ENCODE measurements at regions not wholly inside any gene's neighbourhood (a gene's known extent, or its start where the extent isn't known, plus 50 kb on each side); places are given as distances from the start of the nearest gene placed in this dataset.
"Not testable (repeated sequence)": the region's sequence is repeated elsewhere in the genome, so short reads cannot be mapped to it uniquely, and the experiment has no call there.

- H3K9me3 Mint-ChIP-seq: no peaks in the 10 kb centered on the region
- H3K36me3 Mint-ChIP-seq (ENCODE audit: low read depth): no peaks in the 10 kb centered on the region
- H3K4me1 Mint-ChIP-seq: no peaks in the 10 kb centered on the region
- DNase-seq (ENCODE audit: low read depth, low spot score): no peak
- TF ChIP-seq CTCF (conservative IDR thresholded peaks at IDR 0.05): no peak
- no peak overlapping the region for H3K27ac Mint-ChIP-seq (ENCODE audit: unreplicated experiment)
- no peaks in the 10 kb centered on the region for H3K27me3 Mint-ChIP-seq (ENCODE audit: low read depth)
- no peak overlapping the region for H3K4me3 Mint-ChIP-seq
These were observed 148.0 kb upstream of the SEMA6A start for GRCh38 chr5:116722651-116723050.

- Mint-ChIP-seq H3K27me3 (ENCODE audit: low read depth) (no peaks in the 10 kb centered on the region), H3K4me3 (no peak overlapping the region), H3K27ac (ENCODE audit: unreplicated experiment) (no peak overlapping the region), H3K4me1 (no peaks in the 10 kb centered on the region), H3K36me3 (ENCODE audit: low read depth) (no peaks in the 10 kb centered on the region), H3K9me3 (peaks cover 4% of the 10 kb centered on the region)
- no peak for TF ChIP-seq CTCF (conservative IDR thresholded peaks at IDR 0.05)
- DNase-seq (ENCODE audit: low read depth, low spot score): no peak
These were observed 144.5 kb upstream of the SEMA6A start for GRCh38 chr5:116719106-116719505.

- Mint-ChIP-seq H3K27me3 (ENCODE audit: low read depth) (no peaks in the 10 kb centered on the region), H3K4me1 (no peaks in the 10 kb centered on the region), H3K27ac (ENCODE audit: unreplicated experiment) (no peak overlapping the region), H3K4me3 (no peak overlapping the region), H3K36me3 (ENCODE audit: low read depth) (no peaks in the 10 kb centered on the region), H3K9me3 (peaks cover 4% of the 10 kb centered on the region)
- TF ChIP-seq CTCF (conservative IDR thresholded peaks at IDR 0.05): no peak
- DNase-seq (ENCODE audit: low read depth, low spot score): no peak
These were observed 143.7 kb upstream of the SEMA6A start for GRCh38 chr5:116718317-116718716.

GRCh38 chr5:116709082-116709481, 134.5 kb upstream of the SEMA6A start:
- no peaks in the 10 kb centered on the region for H3K27me3 Mint-ChIP-seq (ENCODE audit: low read depth)
- no peaks in the 10 kb centered on the region for H3K9me3 Mint-ChIP-seq
- H3K27ac Mint-ChIP-seq (ENCODE audit: unreplicated experiment): no peak overlapping the region

GRCh38 chr5:116705121-116705519, 130.5 kb upstream of the SEMA6A start:
- not testable (repeated sequence) for H3K36me3 Mint-ChIP-seq (ENCODE audit: low read depth); H3K4me3 Mint-ChIP-seq; H3K4me1 Mint-ChIP-seq; H3K9me3 Mint-ChIP-seq; H3K27ac Mint-ChIP-seq (ENCODE audit: unreplicated experiment); H3K27me3 Mint-ChIP-seq (ENCODE audit: low read depth); DNase-seq (ENCODE audit: low read depth, low spot score)

More at GRCh38 chr5:116709082-116709481, 134.5 kb upstream of the SEMA6A start:
- DNase-seq (ENCODE audit: low read depth, low spot score): no peak
- Mint-ChIP-seq H3K4me1 (no peaks in the 10 kb centered on the region), H3K36me3 (ENCODE audit: low read depth) (no peaks in the 10 kb centered on the region), H3K4me3 (no peak overlapping the region)
- TF ChIP-seq CTCF (conservative IDR thresholded peaks at IDR 0.05): no peak

- TF ChIP-seq CTCF (conservative IDR thresholded peaks at IDR 0.05): no peak
- Mint-ChIP-seq H3K9me3 (peaks cover 3% of the 10 kb centered on the region), H3K4me1 (no peaks in the 10 kb centered on the region), H3K36me3 (ENCODE audit: low read depth) (no peaks in the 10 kb centered on the region), H3K27ac (ENCODE audit: unreplicated experiment) (no peak overlapping the region), H3K4me3 (no peak overlapping the region), H3K27me3 (ENCODE audit: low read depth) (no peaks in the 10 kb centered on the region)
- DNase-seq (ENCODE audit: low read depth, low spot score): no peak
These were observed 129.3 kb upstream of the SEMA6A start for GRCh38 chr5:116703941-116704340.

Data from neural crest cell (in vitro differentiated cells).